ENCODE measurements at regions not wholly inside any gene's neighbourhood (a gene's known extent, or its start where the extent isn't known, plus 50 kb on each side); places are given as distances from the start of the nearest gene placed in this dataset.

DNA sequence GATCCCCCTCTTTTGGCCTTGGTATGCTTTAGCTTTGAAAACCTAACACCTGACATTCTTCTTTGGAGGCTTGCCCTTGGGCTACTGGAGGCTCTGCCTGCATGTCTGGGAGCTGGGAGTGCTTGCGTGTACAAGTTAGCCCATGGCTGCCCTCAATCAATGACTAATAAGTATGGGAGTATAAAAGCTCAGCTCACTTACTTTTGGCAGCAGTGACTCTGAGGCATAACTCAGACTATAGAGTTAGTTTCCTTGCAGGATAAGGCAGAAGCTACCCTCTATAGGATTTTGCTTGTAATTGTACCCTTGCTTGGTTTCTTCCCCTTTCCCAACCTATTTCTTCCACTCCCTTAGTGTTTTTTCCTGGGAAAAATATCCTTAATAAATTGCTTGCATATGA is 247.9 kb downstream of the PPP1R2C start:
- no peak overlapping the region for H3K27ac ChIP-seq (ENCODE audit: control insufficient read depth, insufficient read depth, low read length)
- H3K9me1 ChIP-seq (ENCODE audit: control insufficient read depth, extremely low read depth, insufficient read depth, low read length), result no peaks in the 10 kb centered on the region
- no peaks in the 10 kb centered on the region for H4K20me1 ChIP-seq (ENCODE audit: control insufficient read depth, extremely low read depth, insufficient read depth, low read length)
- H3K79me2 ChIP-seq (ENCODE audit: control insufficient read depth, insufficient read depth, low read length), result no peaks in the 10 kb centered on the region
- no peaks in the 10 kb centered on the region for H3K27me3 ChIP-seq (ENCODE audit: control insufficient read depth, extremely low read depth, insufficient read depth, low read length)
- H3K4me2 ChIP-seq (ENCODE audit: control insufficient read depth, extremely low read depth, insufficient read depth, low read depth, low read length), result no peak overlapping the region
- H3K36me3 ChIP-seq (ENCODE audit: control insufficient read depth in 2 of 2, extremely low read depth in 1 of 2, insufficient read depth in 2 of 2, low read length in 2 of 2), result no peaks in the 10 kb centered on the region
- DNase-seq (ENCODE audit: low read depth, low spot score), result peak; percentile 38
- TF ChIP-seq, protein P1, sequence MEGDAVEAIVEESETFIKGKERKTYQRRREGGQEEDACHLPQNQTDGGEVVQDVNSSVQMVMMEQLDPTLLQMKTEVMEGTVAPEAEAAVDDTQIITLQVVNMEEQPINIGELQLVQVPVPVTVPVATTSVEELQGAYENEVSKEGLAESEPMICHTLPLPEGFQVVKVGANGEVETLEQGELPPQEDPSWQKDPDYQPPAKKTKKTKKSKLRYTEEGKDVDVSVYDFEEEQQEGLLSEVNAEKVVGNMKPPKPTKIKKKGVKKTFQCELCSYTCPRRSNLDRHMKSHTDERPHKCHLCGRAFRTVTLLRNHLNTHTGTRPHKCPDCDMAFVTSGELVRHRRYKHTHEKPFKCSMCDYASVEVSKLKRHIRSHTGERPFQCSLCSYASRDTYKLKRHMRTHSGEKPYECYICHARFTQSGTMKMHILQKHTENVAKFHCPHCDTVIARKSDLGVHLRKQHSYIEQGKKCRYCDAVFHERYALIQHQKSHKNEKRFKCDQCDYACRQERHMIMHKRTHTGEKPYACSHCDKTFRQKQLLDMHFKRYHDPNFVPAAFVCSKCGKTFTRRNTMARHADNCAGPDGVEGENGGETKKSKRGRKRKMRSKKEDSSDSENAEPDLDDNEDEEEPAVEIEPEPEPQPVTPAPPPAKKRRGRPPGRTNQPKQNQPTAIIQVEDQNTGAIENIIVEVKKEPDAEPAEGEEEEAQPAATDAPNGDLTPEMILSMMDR (optimal IDR thresholded peaks at IDR 0.05 in 1 of 3, IDR thresholded peaks at IDR 0.05 in 1 of 3, conservative IDR thresholded peaks at IDR 0.05 in 1 of 3; ENCODE audit: extremely low read depth in 1 of 3, insufficient read depth in 2 of 3, low read length in 3 of 3), result peak in 2 of 3 experiments; percentile 32 to 62
- no peak for TF ChIP-seq EZH2 (IDR thresholded peaks at IDR 0.05; ENCODE audit: low read length)
- no peaks in the 10 kb centered on the region for H3K9me3 ChIP-seq (ENCODE audit: control insufficient read depth, low read depth, low read length)
- no peak overlapping the region for H3K9ac ChIP-seq (ENCODE audit: control insufficient read depth, extremely low read depth, insufficient read depth, low read length)
- peak; percentile 23 for FAIRE-seq
- no peak overlapping the region for H3K4me3 ChIP-seq (ENCODE audit: control insufficient read depth in 2 of 3, extremely low read depth in 1 of 3, insufficient read depth in 2 of 3, low read depth in 1 of 3, low read length in 3 of 3)
- H2AFZ ChIP-seq (ENCODE audit: control insufficient read depth, low read length), result no peak overlapping the region
- peaks cover 2% of the 10 kb centered on the region for H3K4me1 ChIP-seq (ENCODE audit: control insufficient read depth, extremely low read depth, insufficient read depth, low read length)
- dilution Hi-C loops (cut with MboI; ENCODE audit: extremely low pct_ligation_motif_present, low sequenced_read_pairs), result no loop called here

DNA sequence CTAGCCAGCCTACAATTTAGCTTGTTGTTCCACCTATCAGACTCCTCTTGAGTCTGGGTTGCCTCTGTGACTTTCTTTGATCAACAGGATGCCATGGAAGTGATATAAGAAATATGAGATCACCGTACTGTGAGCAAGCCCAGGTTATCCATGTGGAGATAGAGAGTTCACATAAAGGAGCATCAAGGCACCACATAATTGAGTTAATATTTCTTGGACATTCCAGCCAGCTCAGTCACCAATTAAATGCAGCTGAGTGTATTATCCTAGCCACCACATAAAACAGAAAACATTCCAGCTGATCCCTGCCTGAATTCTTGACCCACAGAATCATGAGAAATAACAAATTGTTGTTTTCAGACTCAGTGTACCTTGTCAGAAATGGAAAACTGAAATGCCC is 253.6 kb downstream of the PPP1R2C start:
- Histone ChIP-seq H3K27ac (ENCODE audit: control insufficient read depth, insufficient read depth, low read length) (no peak overlapping the region), H3K9ac (ENCODE audit: control insufficient read depth, extremely low read depth, insufficient read depth, low read length) (no peak overlapping the region), H3K4me1 (ENCODE audit: control insufficient read depth, extremely low read depth, insufficient read depth, low read length) (no peaks in the 10 kb centered on the region), H3K4me2 (ENCODE audit: control insufficient read depth, extremely low read depth, insufficient read depth, low read depth, low read length) (no peak overlapping the region), H3K27me3 (ENCODE audit: control insufficient read depth, extremely low read depth, insufficient read depth, low read length) (no peaks in the 10 kb centered on the region), H3K79me2 (ENCODE audit: control insufficient read depth, insufficient read depth, low read length) (no peaks in the 10 kb centered on the region), H3K36me3 (ENCODE audit: control insufficient read depth in 2 of 2, extremely low read depth in 1 of 2, insufficient read depth in 2 of 2, low read length in 2 of 2) (no peaks in the 10 kb centered on the region), H3K4me3 (ENCODE audit: control insufficient read depth in 2 of 3, extremely low read depth in 1 of 3, insufficient read depth in 2 of 3, low read depth in 1 of 3, low read length in 3 of 3) (no peak overlapping the region), H3K9me3 (ENCODE audit: control insufficient read depth, low read depth, low read length) (no peaks in the 10 kb centered on the region), H3K9me1 (ENCODE audit: control insufficient read depth, extremely low read depth, insufficient read depth, low read length) (no peaks in the 10 kb centered on the region), H2AFZ (ENCODE audit: control insufficient read depth, low read length) (no peak overlapping the region), H4K20me1 (ENCODE audit: control insufficient read depth, extremely low read depth, insufficient read depth, low read length) (no peaks in the 10 kb centered on the region)
- DNase-seq (ENCODE audit: low read depth, low spot score), result peak; percentile 17
- FAIRE-seq, result no peak
- dilution Hi-C loops (cut with MboI; ENCODE audit: extremely low pct_ligation_motif_present, low sequenced_read_pairs), result no loop called here
- TF ChIP-seq EZH2 (IDR thresholded peaks at IDR 0.05; ENCODE audit: low read length), result no peak
- TF ChIP-seq, protein P1 (optimal IDR thresholded peaks at IDR 0.05 in 1 of 3, IDR thresholded peaks at IDR 0.05 in 1 of 3, conservative IDR thresholded peaks at IDR 0.05 in 1 of 3; ENCODE audit: extremely low read depth in 1 of 3, insufficient read depth in 2 of 3, low read length in 3 of 3), result no peak

Measured in keratinocyte (primary cell).